ENCODE measurements at regions not wholly inside any gene's neighbourhood (a gene's known extent, or its start where the extent isn't known, plus 50 kb on each side); places are given as distances from the start of the nearest gene placed in this dataset.
A peak's percentile ranks its signal among the peaks of the same experiment; 100 is the strongest.

- no peak for DNase-seq
Measured at GRCh38 chr14:22412926-22413411, 176.1 kb downstream of the DAD1 start.

- no peak for DNase-seq
Measured at GRCh38 chr14:22411398-22412055, 177.5 kb downstream of the DAD1 start.

GRCh38 chr14:22410497-22410896 is 178.5 kb downstream of the DAD1 start:
- DNase-seq = no peak

- no peak for DNase-seq
Measured at GRCh38 chr14:22409006-22409405, 180.0 kb downstream of the DAD1 start.

- DNase-seq = no peak
Measured at GRCh38 chr14:22408547-22408946, 180.5 kb downstream of the DAD1 start.

- no peak for DNase-seq
Measured at GRCh38 chr14:22407033-22407432, 182.0 kb downstream of the DAD1 start.

GRCh38 chr14:22405201-22405600 is 183.8 kb downstream of the DAD1 start:
- DNase-seq = no peak

GRCh38 chr14:22403296-22403695 is 185.7 kb downstream of the DAD1 start:
- DNase-seq = no peak

- peak; percentile 47 for DNase-seq
Measured at GRCh38 chr14:22400655-22401259, 188.3 kb downstream of the DAD1 start.

GRCh38 chr14:22399776-22400175 is 189.2 kb downstream of the DAD1 start:
- no peak for DNase-seq

GRCh38 chr14:22397221-22397737 is 191.7 kb downstream of the DAD1 start:
- DNase-seq = no peak

GRCh38 chr14:22395803-22396202 is 193.2 kb downstream of the DAD1 start:
- no peak for DNase-seq

GRCh38 chr14:22394616-22395015 is 194.4 kb downstream of the DAD1 start:
- DNase-seq = no peak

GRCh38 chr14:22393796-22394195 is 195.2 kb downstream of the DAD1 start:
- DNase-seq = no peak

- peak; percentile 91 for DNase-seq
Measured at GRCh38 chr14:22391908-22392565, 197.0 kb downstream of the DAD1 start.

- no peak for DNase-seq
Measured at GRCh38 chr14:22390824-22391461, 198.1 kb downstream of the DAD1 start.

GRCh38 chr14:22390195-22390594 is 198.8 kb downstream of the DAD1 start:
- no peak for DNase-seq

- no peak for DNase-seq
Measured at GRCh38 chr14:22388669-22389595, 200.1 kb downstream of the DAD1 start.

GRCh38 chr14:22387776-22388241 is 201.2 kb downstream of the DAD1 start:
- no peak for DNase-seq

GRCh38 chr14:22386924-22387775 is 201.9 kb downstream of the DAD1 start:
- peak; percentile 90 for DNase-seq

GRCh38 chr14:22384974-22385526 is 204.0 kb downstream of the DAD1 start:
- no peak for DNase-seq

Data from dermis blood vessel endothelial cell (primary cell).